ENCODE measurements at regions not wholly inside any gene's neighbourhood (a gene's known extent, or its start where the extent isn't known, plus 50 kb on each side); places are given as distances from the start of the nearest gene placed in this dataset.

DNA sequence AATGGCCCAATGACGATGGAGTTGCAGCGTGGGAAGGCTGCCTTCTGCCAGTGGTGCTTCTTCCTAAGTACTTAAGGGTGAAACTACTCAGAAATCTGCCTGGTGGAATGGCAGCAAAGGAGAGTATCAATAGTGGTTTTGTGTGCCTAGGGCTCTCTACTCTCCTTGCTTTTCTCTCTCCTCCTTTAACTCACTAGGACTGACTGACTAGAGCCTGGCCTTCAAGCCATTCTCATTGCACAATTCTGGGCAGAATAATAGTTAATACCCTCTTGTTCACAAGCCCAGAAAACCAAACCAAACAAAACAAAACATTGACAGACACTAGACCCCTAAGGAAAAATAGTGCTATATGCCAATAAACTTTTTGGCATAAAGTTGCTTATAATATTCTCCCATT, 171.2 kb upstream of the PTGFR start:
- Histone ChIP-seq H3K36me3 (ENCODE audit: insufficient read depth in 1 of 2, low read depth in 1 of 2) (no peaks in the 10 kb centered on the region), H3K4me3 (no peak overlapping the region), H3K27me3 (ENCODE audit: insufficient read depth in 3 of 3, low read length in 2 of 3) (no peaks in the 10 kb centered on the region), H3K4me1 (no peaks in the 10 kb centered on the region), H3K9me3 (no peaks in the 10 kb centered on the region), H3K27ac (no peak overlapping the region)
- TF ChIP-seq, protein P1, sequence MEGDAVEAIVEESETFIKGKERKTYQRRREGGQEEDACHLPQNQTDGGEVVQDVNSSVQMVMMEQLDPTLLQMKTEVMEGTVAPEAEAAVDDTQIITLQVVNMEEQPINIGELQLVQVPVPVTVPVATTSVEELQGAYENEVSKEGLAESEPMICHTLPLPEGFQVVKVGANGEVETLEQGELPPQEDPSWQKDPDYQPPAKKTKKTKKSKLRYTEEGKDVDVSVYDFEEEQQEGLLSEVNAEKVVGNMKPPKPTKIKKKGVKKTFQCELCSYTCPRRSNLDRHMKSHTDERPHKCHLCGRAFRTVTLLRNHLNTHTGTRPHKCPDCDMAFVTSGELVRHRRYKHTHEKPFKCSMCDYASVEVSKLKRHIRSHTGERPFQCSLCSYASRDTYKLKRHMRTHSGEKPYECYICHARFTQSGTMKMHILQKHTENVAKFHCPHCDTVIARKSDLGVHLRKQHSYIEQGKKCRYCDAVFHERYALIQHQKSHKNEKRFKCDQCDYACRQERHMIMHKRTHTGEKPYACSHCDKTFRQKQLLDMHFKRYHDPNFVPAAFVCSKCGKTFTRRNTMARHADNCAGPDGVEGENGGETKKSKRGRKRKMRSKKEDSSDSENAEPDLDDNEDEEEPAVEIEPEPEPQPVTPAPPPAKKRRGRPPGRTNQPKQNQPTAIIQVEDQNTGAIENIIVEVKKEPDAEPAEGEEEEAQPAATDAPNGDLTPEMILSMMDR (IDR thresholded peaks at IDR 0.05) = no peak
- 56 to 70% (median 66%) methylated on average over 2 of the region's 2 CpGs for WGBS, 3 donors
- DNase-seq (no peak), ATAC-seq (no peak)
- intact Hi-C loops (cut with DNase I) = no loop called here

DNA sequence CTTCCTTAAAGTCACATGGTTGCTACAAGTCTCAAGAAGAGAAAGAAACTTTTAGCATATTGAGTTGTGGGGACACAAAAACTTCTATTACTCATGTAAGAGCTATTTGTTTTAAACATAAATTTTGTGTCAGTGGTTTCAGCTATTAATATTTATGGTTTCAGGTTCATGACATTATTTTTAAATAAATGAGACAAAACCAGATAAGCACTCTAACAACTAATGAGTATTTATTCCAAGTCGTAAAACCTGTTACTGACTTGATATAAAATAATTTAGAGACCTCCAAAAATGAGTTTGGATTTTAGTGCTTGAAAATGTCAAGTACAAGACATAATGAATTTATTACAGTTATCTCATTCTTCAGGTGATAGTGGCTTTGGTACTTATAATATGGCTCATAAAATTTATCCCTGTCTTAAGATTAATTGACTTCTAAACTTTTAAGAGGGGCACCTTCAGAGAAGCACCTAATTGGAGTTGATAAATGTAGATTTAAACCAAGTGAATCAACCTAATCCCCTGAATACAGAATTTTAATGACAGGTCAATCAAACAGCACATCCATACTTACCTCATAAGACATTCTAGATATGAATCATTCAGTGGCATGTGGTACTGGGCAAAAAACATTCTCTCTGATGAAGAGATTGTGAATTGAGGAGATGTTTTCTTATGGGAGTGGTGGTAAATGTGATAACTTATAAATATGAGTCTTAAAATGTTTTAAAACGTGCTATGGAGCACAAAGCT, 167.7 kb upstream of the PTGFR start:
- no peaks in the 10 kb centered on the region for H3K27me3 ChIP-seq (ENCODE audit: insufficient read depth in 3 of 3, low read length in 2 of 3)
- WGBS, 3 donors = 53 to 54% (median 54%) methylated on average over 2 of the region's 2 CpGs
- ATAC-seq = no peak
- no peaks in the 10 kb centered on the region for H3K36me3 ChIP-seq (ENCODE audit: insufficient read depth in 1 of 2, low read depth in 1 of 2)
- DNase-seq = no peak
- no peak overlapping the region for H3K27ac ChIP-seq
- TF ChIP-seq, protein P1 (IDR thresholded peaks at IDR 0.05) = no peak
- intact Hi-C loops (cut with DNase I) = no loop called here
- no peaks in the 10 kb centered on the region for H3K4me1 ChIP-seq
- H3K9me3 ChIP-seq = no peaks in the 10 kb centered on the region
- H3K4me3 ChIP-seq = no peak overlapping the region

DNA sequence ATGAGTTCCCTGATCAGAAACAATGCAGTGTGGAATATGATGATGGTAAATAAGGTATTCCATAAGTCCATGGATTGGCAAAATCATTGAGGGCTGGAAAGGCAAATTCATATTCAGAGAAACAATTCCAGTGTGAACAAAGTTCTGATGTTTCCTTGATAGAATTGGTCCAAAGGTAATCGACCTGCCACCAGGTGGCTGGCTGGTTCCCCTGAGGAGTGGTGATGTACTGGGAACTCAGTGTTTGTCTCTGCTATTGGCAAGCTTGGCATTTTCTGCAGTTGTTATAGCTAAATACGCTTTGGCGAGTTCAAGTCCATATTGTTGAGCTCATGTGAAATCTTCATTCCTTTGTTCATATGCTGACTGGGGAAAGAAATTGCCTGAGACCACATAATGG, 165.5 kb upstream of the PTGFR start:
- intact Hi-C loops (cut with DNase I) = no loop called here
- Histone ChIP-seq H3K27me3 (ENCODE audit: insufficient read depth in 3 of 3, low read length in 2 of 3) (no peaks in the 10 kb centered on the region), H3K4me3 (no peak overlapping the region), H3K9me3 (no peaks in the 10 kb centered on the region), H3K36me3 (ENCODE audit: insufficient read depth in 1 of 2, low read depth in 1 of 2) (no peaks in the 10 kb centered on the region), H3K4me1 (no peaks in the 10 kb centered on the region), H3K27ac (no peak overlapping the region)
- ATAC-seq (no peak), DNase-seq (no peak)
- 67 to 74% (median 70%) methylated on average over 3 of the region's 3 CpGs for WGBS, 3 donors
- TF ChIP-seq, protein P1 (IDR thresholded peaks at IDR 0.05) = no peak

DNA sequence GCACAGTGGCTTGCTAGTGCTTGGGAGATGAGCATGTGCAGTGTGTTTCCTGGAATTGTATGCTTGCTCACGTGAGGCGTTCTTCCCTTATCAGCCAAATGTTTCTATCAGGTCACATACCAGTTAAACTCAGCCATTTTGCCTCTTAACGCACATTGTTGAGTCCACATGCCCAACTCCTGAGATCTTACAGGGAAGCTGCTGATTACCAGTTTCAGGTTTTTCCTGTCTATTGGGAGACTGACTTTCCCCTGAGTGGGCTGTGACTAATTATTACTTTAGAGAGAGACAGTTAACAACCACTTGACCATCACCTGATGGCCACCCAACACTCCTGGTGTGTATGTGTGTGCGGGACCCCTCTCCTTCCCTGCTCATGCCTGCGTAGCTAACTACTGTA, 161.3 kb upstream of the PTGFR start:
- Histone ChIP-seq H3K4me3 (no peak overlapping the region), H3K4me1 (no peaks in the 10 kb centered on the region), H3K27ac (no peak overlapping the region), H3K27me3 (ENCODE audit: insufficient read depth in 3 of 3, low read length in 2 of 3) (no peaks in the 10 kb centered on the region), H3K36me3 (ENCODE audit: insufficient read depth in 1 of 2, low read depth in 1 of 2) (no peaks in the 10 kb centered on the region), H3K9me3 (no peaks in the 10 kb centered on the region)
- no peak for ATAC-seq
- intact Hi-C loops (cut with DNase I) = no loop called here
- DNase-seq = no peak
- TF ChIP-seq, protein P1 (IDR thresholded peaks at IDR 0.05) = no peak
- WGBS, 3 donors = 75 to 81% (median 77%) methylated on average over 5 of the region's 5 CpGs

DNA sequence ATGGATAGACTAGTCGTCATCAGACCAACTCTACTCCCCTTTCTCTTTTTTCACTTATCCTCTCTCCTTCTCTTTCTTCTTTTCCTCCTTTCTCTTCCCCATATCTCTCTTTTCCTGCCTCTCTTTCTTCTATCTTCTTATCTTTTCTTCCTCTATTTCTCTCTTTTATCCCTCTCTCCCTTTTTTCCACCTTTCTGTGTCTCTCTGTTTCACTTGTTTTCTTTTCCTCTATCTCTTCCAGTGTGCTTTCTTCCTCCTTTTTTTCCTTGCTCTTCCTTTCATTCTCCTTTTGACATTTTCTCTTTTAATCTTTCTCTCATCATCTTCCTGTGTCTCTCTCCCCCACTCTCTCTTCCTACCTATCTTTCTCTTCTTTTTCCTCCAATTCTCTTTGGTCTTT, 159.0 kb upstream of the PTGFR start:
- Histone ChIP-seq H3K36me3 (ENCODE audit: insufficient read depth in 1 of 2, low read depth in 1 of 2) (no peaks in the 10 kb centered on the region), H3K27ac (no peak overlapping the region), H3K9me3 (no peaks in the 10 kb centered on the region), H3K4me3 (no peak overlapping the region), H3K27me3 (ENCODE audit: insufficient read depth in 3 of 3, low read length in 2 of 3) (no peaks in the 10 kb centered on the region), H3K4me1 (no peaks in the 10 kb centered on the region)
- intact Hi-C loops (cut with DNase I) = loop anchor here in 1 of 2 donors (5.0 kb wide), 1 partner anchor 51 kb away; no protein-coding TSS in a partner anchor
- WGBS, 3 donors = 64 to 71% (median 68%) methylated on average over 1 of the region's 1 CpG
- no peak for DNase-seq
- TF ChIP-seq, protein P1 (IDR thresholded peaks at IDR 0.05) = no peak
- ATAC-seq = no peak

Measured in psoas muscle (tissue), 7 donors.